GM23248 (cell line): ENCODE measurements at regions not wholly inside any gene's neighbourhood (a gene's known extent, or its start where the extent isn't known, plus 50 kb on each side); places are given as distances from the start of the nearest gene placed in this dataset.

Source experiments
- DNase-seq: peaks from one replicate; pipeline ENCODE4 v3.0.0-alpha.2; 2015
- H2AFZ ChIP-seq: fragments of 200-600 bp; sonication (generic); 2 replicates; pipeline ENCODE4 v1.6.1; 2016; ENCODE audit warnings: antibody characterized with exemption
- H3F3A ChIP-seq: fragments of 200-600 bp; sonication (generic); 2 replicates; pipeline ENCODE4 v1.6.1; 2016; ENCODE audit warnings: mild to moderate bottlenecking, antibody characterized with exemption, mixed run types; ENCODE audit not compliant: insufficient read depth
- H3K27ac ChIP-seq: fragments of 200-600 bp; sonication (generic); 2 replicates; pipeline ENCODE4 v1.5.1; 2016; ENCODE audit warnings: mild to moderate bottlenecking
- H3K27me3 ChIP-seq: fragments of 200-600 bp; sonication (generic); replicated peaks from 2 replicates; pipeline ENCODE4 v1.6.1; 2016; ENCODE audit warnings: mild to moderate bottlenecking; ENCODE audit not compliant: insufficient read depth
- H3K36me3 ChIP-seq: fragments of 200-600 bp; sonication (generic); 2 replicates; pipeline ENCODE4 v1.6.1; 2016; ENCODE audit warnings: low read depth, mild to moderate bottlenecking
- H3K4me1 ChIP-seq: fragments of 200-600 bp; sonication (generic); 2 replicates; pipeline ENCODE4 v1.6.1; 2016; ENCODE audit warnings: mild to moderate bottlenecking; ENCODE audit not compliant: insufficient read depth
- H3K4me2 ChIP-seq: fragments of 200-600 bp; sonication (generic); one replicate; pipeline ENCODE4 v1.6.1; 2016; ENCODE audit warnings: mild to moderate bottlenecking; ENCODE audit not compliant: unreplicated experiment
- H3K4me3 ChIP-seq: fragments of 200-600 bp; sonication (generic); 2 replicates; pipeline ENCODE4 v1.5.1; 2016; ENCODE audit warnings: mild to moderate bottlenecking
- H3K79me2 ChIP-seq: fragments of 200-600 bp; sonication (generic); 2 replicates; pipeline ENCODE4 v1.6.1; 2016; ENCODE audit warnings: mild to moderate bottlenecking; ENCODE audit not compliant: insufficient read depth
- H3K9ac ChIP-seq: fragments of 200-600 bp; sonication (generic); 2 replicates; pipeline ENCODE4 v1.6.1; 2016; ENCODE audit warnings: mild to moderate bottlenecking
- H3K9me2 ChIP-seq: fragments of 200-600 bp; sonication (generic); 2 replicates; pipeline ENCODE4 v1.6.1; 2016; ENCODE audit warnings: mixed run types, mild to moderate bottlenecking, moderate library complexity; ENCODE audit not compliant: insufficient read depth
- H3K9me3 ChIP-seq: fragments of 200-600 bp; sonication (generic); one replicate; pipeline ENCODE4 v1.6.1; 2017; ENCODE audit warnings: low read depth
- H4K20me1 ChIP-seq: fragments of 200-600 bp; sonication (generic); 2 replicates; pipeline ENCODE4 v1.6.0; 2016; ENCODE audit not compliant: insufficient read depth
- EZH2 ChIP-seq: fragments of 200-600 bp; sonication (generic); IDR thresholded peaks from 2 replicates; pipeline ENCODE4 v1.6.1; 2018; ENCODE audit warnings: antibody characterized with exemption, mild to moderate bottlenecking; ENCODE audit not compliant: insufficient read depth, poor library complexity, severe bottlenecking
- EZH2phosphoT487 ChIP-seq: fragments of 200-600 bp; sonication (generic); IDR thresholded peaks from 2 replicates; pipeline ENCODE4 v1.6.1; 2018; ENCODE audit warnings: antibody characterized with exemption, moderate library complexity, mild to moderate bottlenecking, low read depth; ENCODE audit not compliant: insufficient read depth
- WGBS, 2 experiments: methylation state at CpG; one replicate each; pipeline ENCODE4 v1.1.6; 2015 to 2017; ENCODE audit warnings: low lambda C conversion rate in 2 of 2, low coverage in 1 of 2; ENCODE audit errors: missing lambda C conversion rate in 2 of 2; 5-methylcytosine and 5-hydroxymethylcytosine counted together
- in situ Hi-C: fragments of 300-500 bp; cut with MboI; formaldehyde crosslinking; loops from 2 replicates; pipeline ENCODE4 v1.15.0; 2020

- no peaks in the 10 kb centered on the region for H3K9me2 ChIP-seq
- H3K36me3 ChIP-seq, result no peaks in the 10 kb centered on the region
- H3K4me1 ChIP-seq, result peaks cover 22% of the 10 kb centered on the region
- no peaks in the 10 kb centered on the region for H3K79me2 ChIP-seq
- no peak overlapping the region for H3K4me3 ChIP-seq
- H2AFZ ChIP-seq, result no peak overlapping the region
- no peak overlapping the region for H3K9ac ChIP-seq
- 85 to 95% methylated on average over 5 of the region's 5 CpGs for WGBS, 2 experiments
- no peaks in the 10 kb centered on the region for H4K20me1 ChIP-seq
- H3K4me2 ChIP-seq, result no peak overlapping the region
- DNase-seq, result no peak
- no peaks in the 10 kb centered on the region for H3K9me3 ChIP-seq
- in situ Hi-C loops, result no loop called here
- H3F3A ChIP-seq, result peaks cover 11% of the 10 kb centered on the region; the same call in 1 of the 2 replicates
- H3K27me3 ChIP-seq, result no peaks in the 10 kb centered on the region
- TF ChIP-seq EZH2 (no peak), EZH2phosphoT487 (no peak)
- no peak overlapping the region for H3K27ac ChIP-seq
Measured at GRCh38 chr11:112367895-112368294, 107.2 kb upstream of the PLET1 start.

- H3F3A ChIP-seq, result peaks cover 11% of the 10 kb centered on the region; the same call in 1 of the 2 replicates
- no peaks in the 10 kb centered on the region for H3K9me2 ChIP-seq
- peaks cover 18% of the 10 kb centered on the region for H3K4me1 ChIP-seq
- no peak overlapping the region for H3K9ac ChIP-seq
- TF ChIP-seq EZH2, result no peak
- no peak for TF ChIP-seq EZH2phosphoT487
- no peaks in the 10 kb centered on the region for H4K20me1 ChIP-seq
- 95 to 100% methylated on average over 1 of the region's 1 CpG for WGBS, 2 experiments
- H3K9me3 ChIP-seq, result no peaks in the 10 kb centered on the region
- no peak overlapping the region for H3K4me2 ChIP-seq
- H3K79me2 ChIP-seq, result no peaks in the 10 kb centered on the region
- H3K27ac ChIP-seq, result no peak overlapping the region
- no peaks in the 10 kb centered on the region for H3K36me3 ChIP-seq
- H2AFZ ChIP-seq, result no peak overlapping the region
- no peak overlapping the region for H3K4me3 ChIP-seq
- H3K27me3 ChIP-seq, result no peaks in the 10 kb centered on the region
- in situ Hi-C loops, result no loop called here
- no peak for DNase-seq
Measured at GRCh38 chr11:112368381-112368780, 107.7 kb upstream of the PLET1 start.

GRCh38 chr11:112369374-112369773, 108.7 kb upstream of the PLET1 start:
- TF ChIP-seq EZH2phosphoT487 (no peak), EZH2 (no peak)
- H3K27me3 ChIP-seq, result no peaks in the 10 kb centered on the region
- H3F3A ChIP-seq, result peaks cover 4% of the 10 kb centered on the region; the same call in 1 of the 2 replicates
- H3K9ac ChIP-seq, result no peak overlapping the region
- H4K20me1 ChIP-seq, result no peaks in the 10 kb centered on the region
- no peaks in the 10 kb centered on the region for H3K36me3 ChIP-seq
- no peak overlapping the region for H3K4me2 ChIP-seq
- no peak overlapping the region for H2AFZ ChIP-seq
- DNase-seq, result no peak
- H3K27ac ChIP-seq, result no peak overlapping the region
- no peaks in the 10 kb centered on the region for H3K9me3 ChIP-seq
- no peak overlapping the region for H3K4me3 ChIP-seq
- WGBS, 2 experiments, result 97 to 100% methylated on average over 1 of the region's 1 CpG
- no peaks in the 10 kb centered on the region for H3K79me2 ChIP-seq
- H3K9me2 ChIP-seq, result no peaks in the 10 kb centered on the region
- in situ Hi-C loops, result no loop called here
- peaks cover 9% of the 10 kb centered on the region for H3K4me1 ChIP-seq

GRCh38 chr11:112369916-112370315, 109.3 kb upstream of the PLET1 start:
- DNase-seq, result no peak
- 50 to 53% methylated on average over 5 of the region's 5 CpGs for WGBS, 2 experiments

More at GRCh38 chr11:112369916-112370315, 109.3 kb upstream of the PLET1 start:
- Histone ChIP-seq H2AFZ (no peak overlapping the region), H3K9ac (no peak overlapping the region), H3K79me2 (no peaks in the 10 kb centered on the region), H3K27me3 (no peaks in the 10 kb centered on the region), H3K9me3 (no peaks in the 10 kb centered on the region), H3F3A (no peaks in the 10 kb centered on the region), H3K36me3 (no peaks in the 10 kb centered on the region), H3K4me3 (no peak overlapping the region), H3K4me1 (peaks cover 3% of the 10 kb centered on the region; the same call in 1 of the 2 replicates), H4K20me1 (no peaks in the 10 kb centered on the region), H3K9me2 (no peaks in the 10 kb centered on the region), H3K4me2 (no peak overlapping the region), H3K27ac (no peak overlapping the region)
- in situ Hi-C loops, result no loop called here
- no peak for TF ChIP-seq EZH2
- no peak for TF ChIP-seq EZH2phosphoT487
